HepG2 (cell line): ENCODE measurements at regions not wholly inside any gene's neighbourhood (a gene's known extent, or its start where the extent isn't known, plus 50 kb on each side); places are given as distances from the start of the nearest gene placed in this dataset.

Experiments used
- ATAC-seq: fragments of 200-7000 bp; cut with Tn5 transposase; 3 replicates; pipeline ENCODE4 v1.9.1; 2020; ENCODE audit warnings: mild to moderate bottlenecking, moderate library complexity
- BruUV-seq: library from RNA; stranded (reverse); fragments of 400-500 nt; replicated peaks from 2 replicates; lab custom pipeline; 2021; lab: Mats Ljungman, UMichigan
- CTCF ChIA-PET: fragments of 300-600 bp; formaldehyde crosslinking; extraction: SDS; loops from one replicate; lab custom pipeline; 2021; ENCODE audit warnings: low total read pairs, inconsistent platforms, low intra/inter-chr PET ratio; lab: Yijun Ruan, JAX
- POLR2A ChIA-PET: fragments of 350-600 bp; sonication (Branson Sonifier 250); formaldehyde crosslinking; loops from one replicate; lab custom pipeline; 2020; ENCODE audit warnings: antibody characterized with exemption, inconsistent platforms; lab: Yijun Ruan, JAX
- DNase-seq: peaks from one replicate; pipeline ENCODE4 v3.0.0-alpha.2; 2015; ENCODE audit warnings: low spot score
- FAIRE-seq: peaks from 3 replicates; lab custom pipeline; 2011; peaks lifted over from hg19 to GRCh38; lab: Jason Lieb, UNC
- H2AFZ ChIP-seq: one replicate; pipeline ENCODE4 v1.6.1; 2011; ENCODE audit warnings: low read length, inconsistent platforms
- H3K27ac ChIP-seq: fragments of 300-600 bp; 3 replicates; pipeline ENCODE4 v1.8.0; 2011; ENCODE audit warnings: mixed run types, mild to moderate bottlenecking, mixed read lengths, low read length, inconsistent platforms; ENCODE audit not compliant: insufficient read depth; ENCODE audit errors: extremely low read length
- H3K27me3 ChIP-seq, 2 experiments: fragments of 200-600 bp in 1 of 2; 2 replicates in 1 of 2; 3 replicates in 1 of 2; pipeline versions ENCODE4 v1.6.0 to v1.8.0; 2011; ENCODE audit warnings: low read length in 2 of 2, mild to moderate bottlenecking in 2 of 2, moderate library complexity in 2 of 2, inconsistent platforms in 1 of 2; ENCODE audit not compliant: insufficient read depth in 2 of 2, control insufficient read depth in 1 of 2
- H3K36me3 ChIP-seq, 2 experiments: fragments of 200-600 bp in 1 of 2; replicated peaks in 1 of 2; 2 replicates in 1 of 2; 3 replicates in 1 of 2; pipeline versions ENCODE4 v1.5.1 to v1.8.0; 2011; ENCODE audit warnings: low read length in 2 of 2, inconsistent platforms in 1 of 2; ENCODE audit not compliant: insufficient read depth in 2 of 2, control insufficient read depth in 1 of 2
- H3K4me1 ChIP-seq: 2 replicates; pipeline ENCODE4 v1.5.1; 2012; ENCODE audit warnings: low read length, inconsistent platforms; ENCODE audit not compliant: insufficient read depth
- H3K4me2 ChIP-seq: 2 replicates; pipeline ENCODE4 v1.6.0; 2011; ENCODE audit warnings: low read depth, low read length, inconsistent platforms
- H3K4me3 ChIP-seq, 3 experiments: fragments of 200-600 bp in 1 of 3; sonication (generic), shearing (Covaris generic) in 1 of 3; replicated peaks in 1 of 3; 2 replicates each; pipeline ENCODE4 v1.5.1; 2011 to 2016; ENCODE audit warnings: low read length in 3 of 3, inconsistent platforms in 2 of 3, low read depth in 2 of 3, mild to moderate bottlenecking in 2 of 3, control low read depth in 1 of 3, mixed read lengths in 1 of 3; ENCODE audit not compliant: insufficient read depth in 1 of 3
- H3K79me2 ChIP-seq: one replicate; pipeline ENCODE4 v1.6.1; 2011; ENCODE audit warnings: low read length, inconsistent platforms; ENCODE audit not compliant: insufficient read depth
- H3K9ac ChIP-seq: 2 replicates; pipeline ENCODE4 v1.6.0; 2011; ENCODE audit warnings: mild to moderate bottlenecking, low read depth, low read length, inconsistent platforms; ENCODE audit not compliant: insufficient read depth
- H3K9me3 ChIP-seq: 2 replicates; pipeline ENCODE4 v1.5.1; 2012; ENCODE audit warnings: mild to moderate bottlenecking, low read length
- H4K20me1 ChIP-seq: 2 replicates; pipeline ENCODE4 v1.6.0; 2011; ENCODE audit warnings: inconsistent platforms, mild to moderate bottlenecking, low read length, moderate library complexity; ENCODE audit not compliant: insufficient read depth
- BCLAF1 ChIP-seq: fragments of 450-650 bp; IDR thresholded peaks from 2 replicates; pipeline ENCODE4 v1.6.1; 2017; ENCODE audit warnings: mild to moderate bottlenecking
- BORCS8-MEF2B ChIP-seq: sonication (generic); formaldehyde crosslinking; IDR thresholded peaks from 2 replicates; pipeline ENCODE4 v1.8.0; 2022; ENCODE audit warnings: mild to moderate bottlenecking, missing genetic modification reagents
- CBX2 ChIP-seq, 2 experiments: fragments of 200-600 bp in 1 of 2; sonication (generic); formaldehyde crosslinking in 1 of 2; IDR thresholded peaks; 2 replicates each; pipeline versions ENCODE4 v1.7.0 to v1.8.1; 2018 to 2022; ENCODE audit warnings: low read depth in 2 of 2, low read length in 1 of 2, mild to moderate bottlenecking in 1 of 2, missing genetic modification reagents in 1 of 2
- IRF9 ChIP-seq: sonication (generic); formaldehyde crosslinking; IDR thresholded peaks from 2 replicates; pipeline ENCODE4 v1.8.0; 2022; ENCODE audit warnings: missing genetic modification reagents, mild to moderate bottlenecking, borderline replicate concordance
- KMT2A ChIP-seq: sonication (generic); formaldehyde crosslinking; IDR thresholded peaks from 2 replicates; pipeline ENCODE4 v1.4.0; 2020; ENCODE audit warnings: missing genetic modification reagents
- MXD1 ChIP-seq: sonication (generic); formaldehyde crosslinking; IDR thresholded peaks from 2 replicates; pipeline ENCODE4 v1.4.0; 2020; ENCODE audit warnings: mild to moderate bottlenecking, missing genetic modification reagents
- SCMH1 ChIP-seq: sonication (generic); formaldehyde crosslinking; IDR thresholded peaks from 2 replicates; pipeline ENCODE4 v1.9.0; 2021; ENCODE audit warnings: missing genetic modification reagents, mild to moderate bottlenecking, borderline replicate concordance
- SIX1 ChIP-seq: sonication (generic); formaldehyde crosslinking; IDR thresholded peaks from 2 replicates; pipeline ENCODE4 v1.4.0; 2020; ENCODE audit warnings: missing genetic modification reagents, borderline replicate concordance
- ZC3H4 ChIP-seq: sonication (generic); formaldehyde crosslinking; IDR thresholded peaks from 2 replicates; pipeline ENCODE4 v1.4.0; 2020; ENCODE audit warnings: missing genetic modification reagents, borderline replicate concordance
- ZMAT3 ChIP-seq: sonication (generic); formaldehyde crosslinking; conservative IDR thresholded peaks from 2 replicates; pipeline ENCODE4 v1.7.0; 2021; ENCODE audit warnings: missing genetic modification reagents
- ZNF232 ChIP-seq: sonication (generic); formaldehyde crosslinking; IDR thresholded peaks from 2 replicates; pipeline ENCODE4 v1.4.0; 2020; ENCODE audit warnings: missing genetic modification reagents, borderline replicate concordance
- ZNF605 ChIP-seq: sonication (generic); formaldehyde crosslinking; IDR thresholded peaks from 2 replicates; pipeline ENCODE4 v1.8.0; 2022; ENCODE audit warnings: mild to moderate bottlenecking, missing genetic modification reagents
- ZNF709 ChIP-seq: sonication (generic); formaldehyde crosslinking; IDR thresholded peaks from 2 replicates; pipeline ENCODE4 v1.5.0; 2020; ENCODE audit warnings: mild to moderate bottlenecking, missing genetic modification reagents
- ZSCAN30 ChIP-seq: sonication (generic); formaldehyde crosslinking; IDR thresholded peaks from 2 replicates; pipeline ENCODE4 v1.5.0; 2020; ENCODE audit warnings: mild to moderate bottlenecking, missing genetic modification reagents
- WGBS: methylation state at CpG from one replicate; pipeline ENCODE4 v1.1.6; 2017; ENCODE audit warnings: low lambda C conversion rate; 5-methylcytosine and 5-hydroxymethylcytosine counted together
- in situ Hi-C: cut with HindIII; loops from 2 replicates; pipeline ENCODE4 v1.10.0; 2017; ENCODE audit warnings: low pct_unique_long_range_greater_than_20kb; ENCODE audit not compliant: extremely low pct_ligation_motif_present
- intact Hi-C: fragments of 100-400 bp; cut with micrococcal nuclease; formaldehyde crosslinking; loops from one replicate; pipeline ENCODE4 v1.10.0; 2022; ENCODE audit not compliant: unreplicated experiment
- TF ChIP-seq, protein P1 (sequence below): sonication (generic); formaldehyde crosslinking; IDR thresholded peaks from 2 replicates; pipeline ENCODE4 v1.4.0; 2020; ENCODE audit warnings: missing genetic modification reagents

DNA sequence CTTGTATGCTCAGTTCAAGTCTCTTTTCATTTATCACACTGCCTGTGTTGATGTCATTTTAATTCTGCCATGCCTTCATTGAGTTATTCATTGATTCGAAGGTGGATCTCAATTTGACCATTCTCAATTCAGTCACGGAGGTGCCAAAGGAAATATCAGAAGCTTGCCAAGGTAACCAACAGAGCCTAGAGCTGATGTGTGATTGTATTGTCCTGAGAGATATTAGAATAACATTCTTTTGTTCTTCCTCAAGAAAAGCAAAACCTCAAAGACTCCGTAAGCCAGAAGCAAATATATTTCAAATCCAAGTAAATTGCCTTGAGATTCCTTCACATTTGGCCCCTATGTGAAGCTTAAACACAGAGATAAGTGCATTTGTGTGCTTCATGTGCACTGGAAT is 345.3 kb downstream of the CXCL12 start:
- Histone ChIP-seq H2AFZ (no peak overlapping the region), H3K4me2 (no peak overlapping the region), H3K79me2 (no peaks in the 10 kb centered on the region), H3K36me3 (no peaks in the 10 kb centered on the region), H3K4me1 (no peaks in the 10 kb centered on the region), H3K4me3 (no peak overlapping the region), H3K27ac (no peak overlapping the region), H3K9me3 (no peaks in the 10 kb centered on the region), H3K27me3 (0 out of 5 replicates have a peak, but pooled peaks cover 0 to 2% of the 10 kb centered on the region in 2 experiments), H3K9ac (no peak overlapping the region), H4K20me1 (no peaks in the 10 kb centered on the region)
- CTCF ChIA-PET: no interaction called here
- in situ Hi-C loops (no loop called here), intact Hi-C loops (no loop called here)
- no peak for ATAC-seq
- BruUV-seq: no TSS peak
- FAIRE-seq: no peak
- WGBS: 35% methylated on average over 3 of the region's 3 CpGs
- TF ChIP-seq KMT2A (CRISPR knock-in tag) (no peak), SCMH1 (no peak), ZNF232 (no peak), ZC3H4 (CRISPR knock-in tag) (no peak), MXD1 (CRISPR knock-in tag) (no peak), ZMAT3 (CRISPR knock-in tag) (no peak), CBX2 (IDR thresholded peaks at IDR 0.05; ENCODE audit: low read depth, low read length) (no peak), CBX2 (CRISPR knock-in tag; IDR thresholded peaks at IDR 0.05; ENCODE audit: low read depth) (no peak), BORCS8-MEF2B (CRISPR knock-in tag) (no peak), ZNF709 (CRISPR knock-in tag) (no peak), ZNF605 (CRISPR knock-in tag) (no peak), ZSCAN30 (CRISPR knock-in tag) (no peak), SIX1 (CRISPR knock-in tag) (no peak), BCLAF1 (no peak), IRF9 (no peak)
- TF ChIP-seq, protein P1, sequence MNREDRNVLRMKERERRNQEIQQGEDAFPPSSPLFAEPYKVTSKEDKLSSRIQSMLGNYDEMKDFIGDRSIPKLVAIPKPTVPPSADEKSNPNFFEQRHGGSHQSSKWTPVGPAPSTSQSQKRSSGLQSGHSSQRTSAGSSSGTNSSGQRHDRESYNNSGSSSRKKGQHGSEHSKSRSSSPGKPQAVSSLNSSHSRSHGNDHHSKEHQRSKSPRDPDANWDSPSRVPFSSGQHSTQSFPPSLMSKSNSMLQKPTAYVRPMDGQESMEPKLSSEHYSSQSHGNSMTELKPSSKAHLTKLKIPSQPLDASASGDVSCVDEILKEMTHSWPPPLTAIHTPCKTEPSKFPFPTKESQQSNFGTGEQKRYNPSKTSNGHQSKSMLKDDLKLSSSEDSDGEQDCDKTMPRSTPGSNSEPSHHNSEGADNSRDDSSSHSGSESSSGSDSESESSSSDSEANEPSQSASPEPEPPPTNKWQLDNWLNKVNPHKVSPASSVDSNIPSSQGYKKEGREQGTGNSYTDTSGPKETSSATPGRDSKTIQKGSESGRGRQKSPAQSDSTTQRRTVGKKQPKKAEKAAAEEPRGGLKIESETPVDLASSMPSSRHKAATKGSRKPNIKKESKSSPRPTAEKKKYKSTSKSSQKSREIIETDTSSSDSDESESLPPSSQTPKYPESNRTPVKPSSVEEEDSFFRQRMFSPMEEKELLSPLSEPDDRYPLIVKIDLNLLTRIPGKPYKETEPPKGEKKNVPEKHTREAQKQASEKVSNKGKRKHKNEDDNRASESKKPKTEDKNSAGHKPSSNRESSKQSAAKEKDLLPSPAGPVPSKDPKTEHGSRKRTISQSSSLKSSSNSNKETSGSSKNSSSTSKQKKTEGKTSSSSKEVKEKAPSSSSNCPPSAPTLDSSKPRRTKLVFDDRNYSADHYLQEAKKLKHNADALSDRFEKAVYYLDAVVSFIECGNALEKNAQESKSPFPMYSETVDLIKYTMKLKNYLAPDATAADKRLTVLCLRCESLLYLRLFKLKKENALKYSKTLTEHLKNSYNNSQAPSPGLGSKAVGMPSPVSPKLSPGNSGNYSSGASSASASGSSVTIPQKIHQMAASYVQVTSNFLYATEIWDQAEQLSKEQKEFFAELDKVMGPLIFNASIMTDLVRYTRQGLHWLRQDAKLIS (CRISPR knock-in tag): no peak
- POLR2A ChIA-PET: no interaction called here
- DNase-seq: no peak
